ENCODE measurements at regions not wholly inside any gene's neighbourhood (a gene's known extent, or its start where the extent isn't known, plus 50 kb on each side); places are given as distances from the start of the nearest gene placed in this dataset.

DNA sequence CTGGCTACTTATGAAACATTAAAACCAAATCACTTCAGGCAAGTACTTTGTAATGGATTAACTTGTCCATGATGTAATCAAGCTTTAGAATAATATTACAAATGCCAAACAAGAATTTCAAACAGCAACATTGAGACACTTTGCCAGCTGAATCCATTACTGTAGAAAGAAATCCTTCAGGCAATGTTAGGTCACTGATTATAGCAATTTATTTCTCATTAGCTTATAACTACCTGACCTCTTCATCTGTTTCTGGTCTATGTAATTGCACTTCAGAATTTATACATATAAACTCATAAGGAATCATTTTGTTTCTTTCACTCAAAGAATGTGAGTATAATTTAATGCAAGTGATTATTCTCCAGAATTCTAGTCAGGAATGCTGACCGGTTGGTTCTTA is 692.6 kb upstream of the TMEFF2 start:
- TF ChIP-seq CTCF (IDR thresholded peaks at IDR 0.05; ENCODE audit: extremely low read depth in 1 of 2, insufficient read depth in 1 of 2, low read depth in 1 of 2, low read length in 2 of 2): no peak
- no peak for TF ChIP-seq POLR2AphosphoS5 (IDR thresholded peaks at IDR 0.05; ENCODE audit: insufficient read depth, low read depth, low read length)
- no peak for TF ChIP-seq EZH2 (IDR thresholded peaks at IDR 0.05; ENCODE audit: borderline replicate concordance, low read depth, low read length, severe bottlenecking)
- no peak for TF ChIP-seq POLR2A (IDR thresholded peaks at IDR 0.05; ENCODE audit: low read depth, low read length)
- TF ChIP-seq, protein P1, sequence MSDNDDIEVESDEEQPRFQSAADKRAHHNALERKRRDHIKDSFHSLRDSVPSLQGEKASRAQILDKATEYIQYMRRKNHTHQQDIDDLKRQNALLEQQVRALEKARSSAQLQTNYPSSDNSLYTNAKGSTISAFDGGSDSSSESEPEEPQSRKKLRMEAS (IDR thresholded peaks at IDR 0.05; ENCODE audit: insufficient read depth, insufficient read length): no peak
- no peak for TF ChIP-seq GATA2 (IDR thresholded peaks at IDR 0.05; ENCODE audit: insufficient read depth, insufficient read length, low read depth, low read length)

Measured in endothelial cell of umbilical vein (primary cell).